Cerebellar cortex (tissue), 1 donor: ENCODE measurements at regions not wholly inside any gene's neighbourhood (a gene's known extent, or its start where the extent isn't known, plus 50 kb on each side); places are given as distances from the start of the nearest gene placed in this dataset.

Experiments
- DNase-seq: peaks from one replicate; pipeline ENCODE4 v3.0.0-alpha.2; 2015; ENCODE audit warnings: low spot score

DNA sequence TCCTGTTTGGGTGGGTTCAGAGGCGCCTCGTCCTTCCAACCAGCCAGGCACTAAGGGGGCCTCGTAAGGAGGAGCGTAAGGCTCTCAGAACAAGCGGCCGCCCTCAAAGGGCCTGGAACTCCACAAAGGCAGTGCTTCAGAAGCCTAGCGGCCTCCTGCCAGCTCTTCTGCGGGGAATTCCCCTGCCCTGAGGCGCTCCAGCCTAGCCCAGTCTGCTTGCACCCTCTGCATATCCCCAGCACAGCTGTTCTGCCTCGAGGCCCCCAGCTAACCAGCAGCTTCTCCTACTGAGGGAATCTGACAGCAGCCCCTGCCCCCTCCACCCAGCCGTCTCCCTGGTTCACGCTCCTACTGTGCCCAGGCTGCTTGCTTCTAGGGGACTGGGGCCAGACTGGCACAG lies 265.9 kb downstream of the TFCP2L1 start:
- DNase-seq: no peak

DNA sequence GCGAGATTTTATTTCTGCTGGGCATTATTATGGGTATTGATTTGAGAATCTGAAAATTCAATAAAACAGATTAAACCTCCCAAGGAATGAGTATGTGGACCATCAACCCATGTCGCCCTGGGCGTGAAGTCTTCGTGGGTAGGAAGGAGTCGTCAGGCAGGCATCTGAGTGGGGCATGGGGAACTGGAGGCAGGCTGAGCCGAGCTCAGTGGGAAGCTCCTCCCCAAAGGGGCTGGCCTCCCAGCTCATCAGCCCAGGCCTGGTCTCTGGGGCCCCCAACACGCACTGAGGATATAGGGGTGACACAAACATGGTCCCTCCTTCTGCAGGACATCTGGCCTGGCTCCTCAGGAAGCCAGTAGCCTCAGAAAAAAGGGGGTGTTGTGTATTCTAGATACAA lies 265.2 kb downstream of the TFCP2L1 start:
- DNase-seq: no peak

DNA sequence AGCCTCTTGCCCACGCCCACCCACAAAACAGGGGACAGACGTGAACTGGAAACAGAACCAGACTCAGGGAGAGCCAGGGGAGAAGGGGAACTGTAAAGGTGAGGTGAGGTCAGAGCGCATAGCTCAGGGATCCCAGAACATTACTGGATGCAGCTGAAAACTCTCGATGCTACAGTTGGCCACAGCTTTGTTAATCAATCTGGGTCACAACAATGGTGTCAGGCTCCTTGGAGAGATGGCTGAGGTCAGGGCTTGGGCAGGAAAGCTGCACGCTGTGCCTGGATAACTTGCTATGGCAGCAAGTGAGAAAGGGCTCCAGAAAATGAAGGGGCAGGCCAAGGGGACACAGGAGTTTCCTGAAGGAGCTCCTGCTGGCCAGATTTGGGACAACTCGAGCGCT lies 263.3 kb downstream of the TFCP2L1 start:
- DNase-seq: no peak

DNA sequence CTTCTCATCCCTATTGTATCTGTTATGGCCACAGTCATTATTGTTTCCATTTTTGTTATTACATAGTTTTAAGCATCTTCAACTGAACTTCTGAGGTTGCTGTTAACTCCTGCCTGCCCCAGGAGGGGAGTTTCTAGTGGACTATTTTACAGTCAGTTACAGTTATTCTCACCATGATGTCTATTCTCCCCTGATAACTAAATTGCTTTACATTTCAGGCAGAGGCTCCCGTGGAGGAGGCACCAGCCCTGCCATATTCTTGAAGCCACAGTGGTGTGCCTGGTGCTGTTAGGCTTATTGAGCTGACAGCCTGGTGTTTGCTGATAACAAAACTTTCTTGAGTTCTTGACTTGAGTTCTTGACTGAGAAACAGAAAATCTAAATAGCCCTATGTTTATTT lies 256.4 kb downstream of the TFCP2L1 start:
- DNase-seq: no peak

DNA sequence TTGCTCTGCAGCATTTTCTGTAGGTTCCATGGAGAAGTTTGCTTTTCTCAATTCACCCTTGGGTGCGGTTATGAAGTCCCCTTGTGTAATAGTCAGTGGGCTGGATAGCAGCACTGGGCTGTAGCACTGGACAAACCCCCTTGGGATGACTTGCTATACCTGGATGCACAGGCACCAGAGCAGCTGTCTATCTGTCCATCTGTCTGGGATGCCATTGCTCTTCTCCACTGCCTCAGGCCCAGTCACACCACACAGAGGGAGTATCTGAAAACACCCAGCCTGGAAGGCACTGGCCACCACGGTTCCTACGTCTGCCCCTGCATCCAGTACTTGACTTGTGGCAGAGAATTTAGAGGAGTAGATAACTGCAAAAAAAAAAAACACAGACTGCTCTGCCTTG lies 254.5 kb downstream of the TFCP2L1 start:
- DNase-seq: no peak

DNA sequence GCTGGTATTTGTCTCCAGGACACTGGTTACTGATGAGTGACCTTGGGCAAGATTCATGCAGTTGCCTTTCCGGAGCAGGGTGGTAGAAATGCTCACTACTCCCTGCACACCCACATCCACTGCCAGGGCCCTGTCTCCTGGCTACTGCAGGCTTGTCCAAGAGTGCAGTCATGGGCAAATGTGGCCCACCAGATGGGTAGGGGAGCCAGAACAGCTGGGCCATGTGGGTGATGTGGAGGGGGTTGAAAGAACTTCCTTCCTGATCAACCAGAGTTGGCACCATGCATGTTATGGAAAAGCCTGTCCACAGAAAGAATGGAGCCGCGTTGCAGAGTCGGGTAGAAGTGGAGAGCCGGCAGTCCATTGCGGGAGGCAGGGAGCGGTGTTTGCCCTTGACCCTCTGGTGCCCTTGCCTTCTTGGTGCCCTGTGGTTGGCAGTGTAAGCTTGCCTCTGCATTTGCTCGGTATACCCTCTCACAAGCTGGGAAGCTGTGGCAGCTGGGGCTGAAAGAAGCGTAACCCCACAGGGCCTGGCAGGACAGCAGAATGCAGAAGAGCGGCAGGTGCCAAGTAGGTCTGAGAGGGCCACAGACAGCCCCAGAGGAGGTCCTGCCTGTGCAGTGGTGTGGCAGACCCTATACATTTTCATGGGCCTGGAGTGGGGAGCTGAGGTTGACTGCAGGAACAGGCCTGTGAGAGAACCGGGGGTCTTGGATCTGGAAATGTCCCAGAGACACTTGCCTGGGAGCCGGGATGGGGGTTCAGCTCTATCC lies 253.2 kb downstream of the TFCP2L1 start:
- DNase-seq: no peak

DNA sequence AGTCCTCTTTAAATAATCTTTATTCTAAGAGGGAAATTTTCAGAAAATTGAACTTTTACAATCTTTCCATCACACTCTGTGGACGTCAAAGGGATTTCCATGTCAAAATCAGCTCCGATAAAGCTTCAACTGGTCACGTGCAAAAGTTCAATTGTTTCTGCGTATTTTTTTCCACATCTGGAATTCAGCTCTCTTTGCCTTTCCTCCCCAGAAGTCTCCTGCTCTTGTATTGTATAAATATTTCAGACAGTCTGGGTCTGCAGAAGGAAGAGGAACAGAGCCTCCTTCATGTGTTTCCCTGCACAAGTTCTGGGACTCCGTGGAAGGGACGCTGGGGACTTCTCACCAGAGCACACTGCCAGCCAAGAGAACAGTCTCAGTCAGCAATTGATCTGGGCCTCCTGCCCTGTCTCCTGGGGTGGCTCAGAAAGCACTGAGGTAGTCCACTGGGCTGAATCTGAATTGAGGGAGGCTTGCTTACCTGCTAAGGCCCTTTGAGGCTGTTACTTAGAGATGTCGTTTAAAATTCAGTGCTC lies 251.5 kb downstream of the TFCP2L1 start:
- DNase-seq: no peak

DNA sequence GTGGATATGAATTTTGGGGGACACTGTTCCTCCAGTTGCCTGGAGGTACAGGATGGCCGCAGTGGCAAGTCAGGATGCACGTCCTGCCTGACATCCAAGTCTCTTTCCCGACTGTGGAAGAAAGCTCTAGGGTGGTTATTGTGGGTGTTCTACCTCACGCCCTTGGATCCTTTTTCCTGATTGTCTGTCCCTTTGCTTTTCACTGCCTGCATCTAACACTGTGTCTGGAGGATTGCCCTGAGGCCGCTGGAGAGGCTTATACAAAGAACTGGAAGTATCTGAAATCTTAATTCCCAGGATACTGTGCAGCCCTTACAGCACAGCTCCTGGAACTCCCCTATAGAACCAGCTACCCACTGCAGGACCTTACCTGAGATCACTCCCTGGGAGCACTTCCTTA lies 250.5 kb downstream of the TFCP2L1 start:
- DNase-seq: no peak

DNA sequence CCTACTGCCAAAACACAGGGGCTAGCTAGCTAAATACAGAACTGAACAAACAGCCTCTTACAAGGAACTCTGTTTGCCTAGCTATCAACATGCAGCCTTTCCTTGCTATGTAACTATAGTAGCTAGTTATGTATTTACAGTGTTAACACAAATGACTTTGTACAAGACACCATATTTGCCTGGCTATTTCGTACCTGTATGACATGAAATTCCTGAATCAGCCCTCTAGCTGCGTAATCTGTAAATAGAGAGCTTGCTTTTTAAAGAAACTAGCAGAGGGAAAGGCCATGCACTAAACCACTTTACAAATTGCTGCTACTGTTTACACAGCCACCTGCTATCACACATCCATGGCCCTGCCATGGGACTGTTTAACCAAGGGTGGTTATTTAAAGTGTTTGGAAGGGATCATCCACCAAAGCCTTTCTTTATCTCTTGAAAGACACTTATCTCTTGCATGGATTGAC lies 248.7 kb downstream of the TFCP2L1 start:
- DNase-seq: no peak

DNA sequence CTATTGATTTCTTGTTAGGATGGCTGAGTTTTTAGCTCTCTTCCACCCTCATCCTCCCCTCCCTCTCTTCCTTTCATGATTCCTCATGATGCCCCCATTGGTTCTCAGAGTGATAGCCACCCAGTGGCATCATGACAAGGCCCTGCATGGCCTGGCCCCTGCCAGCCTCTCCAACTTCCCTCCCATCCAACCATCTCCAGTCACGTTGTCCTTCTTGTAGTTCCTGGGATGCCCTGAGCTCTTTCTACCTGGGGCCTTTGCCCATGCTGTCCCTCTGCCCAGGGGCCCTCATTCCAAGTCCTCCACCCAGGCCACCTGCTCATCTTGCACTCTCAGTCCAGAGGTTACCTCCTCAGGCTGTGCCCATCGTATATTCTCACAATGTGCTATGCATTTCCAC lies 247.5 kb downstream of the TFCP2L1 start:
- DNase-seq: no peak

DNA sequence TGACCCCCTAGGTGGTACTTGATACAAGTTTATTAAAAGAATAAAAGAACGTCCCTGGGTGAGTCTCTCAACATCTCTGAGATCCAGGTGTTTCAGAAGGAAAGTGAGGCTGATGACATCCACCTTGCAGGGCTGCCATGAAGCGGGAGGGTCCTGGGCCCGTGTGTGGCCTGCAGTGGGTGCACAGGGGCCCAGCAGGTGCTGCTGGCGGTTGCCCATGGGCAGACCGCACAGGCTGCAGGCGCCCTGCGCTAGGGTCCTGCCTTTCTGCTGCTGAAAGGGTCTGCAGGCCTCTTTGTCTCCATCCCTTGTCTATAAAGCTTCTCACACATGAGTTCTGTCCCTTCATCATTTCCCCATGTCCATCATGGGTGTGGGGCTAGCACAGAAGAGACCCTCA lies 247.0 kb downstream of the TFCP2L1 start:
- no peak for DNase-seq

DNA sequence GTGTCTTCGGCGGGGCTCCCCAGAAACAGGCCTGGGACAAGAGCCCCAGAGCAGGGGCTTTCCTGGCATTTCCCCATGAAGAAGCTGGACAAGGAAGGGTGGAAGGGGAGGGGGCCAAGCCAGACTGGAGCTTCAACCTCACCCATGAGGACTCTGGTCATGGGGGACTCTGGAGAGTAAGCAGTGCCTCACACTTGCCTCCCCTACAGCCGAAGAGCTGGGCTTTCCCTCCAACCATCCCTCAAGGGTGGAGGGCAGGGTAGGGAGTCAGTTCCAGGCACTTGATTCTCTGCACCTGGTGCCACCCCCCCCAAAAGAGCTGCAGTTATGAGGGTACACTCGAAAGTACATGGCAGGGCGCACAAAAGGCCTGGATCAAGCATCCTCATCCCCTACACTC lies 246.6 kb downstream of the TFCP2L1 start:
- DNase-seq: no peak

DNA sequence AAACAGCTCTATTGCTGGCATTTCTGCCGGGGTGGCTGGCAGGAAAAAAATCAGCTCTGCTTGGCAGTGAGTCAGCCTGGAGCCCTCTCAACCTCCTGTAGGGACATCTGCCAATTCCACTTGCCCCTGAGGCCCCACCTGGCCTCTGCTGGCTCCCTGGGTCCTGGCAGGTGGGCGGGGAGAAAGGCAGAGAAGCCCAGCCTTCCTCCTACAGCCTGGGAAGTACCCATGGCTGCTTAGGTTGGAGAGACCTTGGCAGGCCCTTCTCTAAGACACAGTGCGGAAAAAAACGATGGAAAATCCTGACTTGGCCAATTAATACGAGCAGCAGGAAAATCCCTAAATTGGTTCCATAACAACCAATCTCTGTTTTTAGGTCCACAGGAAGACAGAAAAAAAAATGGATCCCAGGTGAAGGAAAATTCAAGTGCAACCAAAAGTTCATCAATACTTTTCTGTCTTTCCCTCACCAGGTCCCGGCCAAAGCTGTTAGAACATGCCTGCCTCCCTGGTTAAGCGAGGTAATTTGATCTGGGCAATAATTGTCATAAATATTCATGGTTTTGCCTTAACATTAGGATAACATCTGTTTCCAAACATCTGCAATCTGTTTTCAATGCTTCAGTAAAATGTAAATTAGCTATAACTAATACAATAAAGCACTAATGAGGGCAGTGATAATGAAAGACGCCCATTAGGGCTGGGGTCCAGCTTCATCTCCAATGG lies 245.9 kb downstream of the TFCP2L1 start:
- DNase-seq: no peak

DNA sequence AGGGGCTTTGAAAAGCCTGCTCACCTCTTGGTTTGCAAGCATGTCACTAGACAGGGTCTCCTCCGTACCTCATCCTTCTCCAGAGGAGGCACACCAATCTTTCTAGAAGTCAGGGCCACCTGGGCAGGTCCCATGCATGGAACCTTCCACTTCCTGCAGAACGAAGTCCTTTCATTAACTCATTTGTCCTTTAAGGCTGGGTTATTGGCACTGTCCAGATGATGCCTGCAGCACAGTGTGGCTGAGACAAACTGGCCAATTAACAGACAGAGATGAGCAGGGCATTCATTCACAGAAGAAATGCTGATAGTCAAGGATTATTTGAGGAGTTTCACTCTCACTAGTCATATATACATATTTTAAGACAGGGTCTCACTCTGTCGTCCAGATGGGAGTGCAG lies 245.3 kb downstream of the TFCP2L1 start:
- DNase-seq: no peak

DNA sequence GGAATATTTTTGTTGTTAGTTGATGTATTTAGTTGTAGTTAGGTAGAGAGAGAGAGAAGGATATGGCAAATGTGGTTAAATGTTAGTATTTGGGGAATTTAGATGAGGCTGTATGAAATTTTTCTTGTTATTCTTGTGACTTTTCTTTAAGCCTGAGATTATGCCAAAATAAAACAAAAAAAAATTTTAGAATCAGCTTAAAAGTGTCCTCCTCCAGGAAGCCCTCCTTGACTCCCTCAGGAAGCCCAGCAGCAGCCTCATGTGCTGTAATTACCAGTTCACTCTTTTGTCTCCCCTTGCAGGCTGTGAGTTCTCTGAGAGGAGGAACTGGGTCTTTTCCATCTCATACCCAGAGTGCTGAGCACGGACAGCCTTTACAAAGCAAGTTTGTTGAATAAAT lies 243.5 kb downstream of the TFCP2L1 start:
- DNase-seq: no peak

DNA sequence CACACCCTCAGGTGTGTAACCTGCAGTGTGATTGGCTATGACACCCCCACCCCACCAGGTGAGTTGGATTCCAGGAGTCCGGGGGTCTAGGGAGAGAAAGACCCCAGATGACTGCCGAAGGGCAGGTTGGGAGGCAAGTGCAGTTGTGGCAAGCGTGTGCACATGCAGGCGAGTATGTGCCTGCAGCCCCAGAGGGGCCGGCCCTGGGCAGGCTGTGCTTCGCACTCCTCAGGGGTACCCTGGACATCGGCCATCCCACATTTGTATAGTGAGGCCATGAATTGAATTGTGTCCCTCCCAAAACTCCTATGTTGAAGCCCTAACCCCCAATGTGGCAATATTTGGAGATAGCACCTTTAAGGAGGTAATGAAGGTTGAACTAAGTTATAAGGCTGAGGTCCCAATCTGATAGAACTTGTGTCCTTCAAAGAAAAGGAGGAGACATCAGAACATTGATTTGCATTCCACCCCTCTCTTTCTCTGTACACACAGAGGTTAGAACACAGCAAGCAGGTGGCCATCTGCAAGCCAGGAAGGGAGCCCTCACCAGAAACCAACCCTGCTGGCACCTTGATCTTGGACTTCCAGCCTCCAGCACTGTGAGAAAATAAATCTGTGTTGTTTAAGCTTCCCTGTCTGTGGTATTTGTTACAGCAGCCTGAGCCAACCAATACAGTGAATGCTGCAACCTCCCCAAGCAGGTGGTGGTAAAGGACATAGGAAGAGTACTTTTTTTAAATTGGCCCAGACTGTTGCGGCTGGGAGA lies 241.8 kb downstream of the TFCP2L1 start:
- no peak for DNase-seq

DNA sequence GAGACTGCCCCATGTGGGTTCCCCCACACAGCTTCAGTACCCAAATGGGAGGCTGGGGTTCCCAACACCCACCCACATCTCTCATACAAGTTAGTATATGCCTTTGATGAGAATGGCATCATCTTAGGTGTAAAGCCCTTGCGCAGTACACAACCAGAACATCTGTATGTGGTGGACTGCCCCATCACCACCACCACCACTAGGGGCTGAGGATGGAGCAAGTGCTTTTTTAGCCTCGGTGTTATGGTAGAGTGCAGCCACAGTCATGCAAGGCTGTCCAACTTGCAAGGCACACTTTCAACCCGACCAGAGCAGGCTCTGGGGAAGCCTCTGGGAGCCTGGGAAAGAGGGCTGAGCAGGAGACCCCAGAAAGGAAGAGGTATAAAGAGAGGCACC lies 241.2 kb downstream of the TFCP2L1 start:
- DNase-seq: no peak

DNA sequence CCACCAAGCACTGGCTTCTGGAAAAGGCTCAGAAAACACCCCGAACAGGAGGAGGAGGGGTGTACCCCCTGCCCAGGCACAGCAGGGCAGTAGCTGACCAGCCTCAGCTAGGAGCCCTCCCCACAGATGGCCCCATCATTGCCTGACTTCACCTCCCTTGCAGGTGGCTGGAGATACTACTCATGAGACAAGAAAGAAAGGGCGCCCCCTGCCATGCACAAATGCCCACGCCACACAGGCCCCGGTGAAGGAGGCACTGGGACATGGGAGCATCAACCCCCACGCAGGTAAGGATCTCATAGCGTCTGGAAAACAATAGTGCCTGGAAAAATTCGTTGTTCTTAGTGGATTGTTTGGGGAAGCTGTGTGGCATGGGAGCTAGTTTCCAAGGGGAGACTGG lies 240.6 kb downstream of the TFCP2L1 start:
- DNase-seq: no peak

DNA sequence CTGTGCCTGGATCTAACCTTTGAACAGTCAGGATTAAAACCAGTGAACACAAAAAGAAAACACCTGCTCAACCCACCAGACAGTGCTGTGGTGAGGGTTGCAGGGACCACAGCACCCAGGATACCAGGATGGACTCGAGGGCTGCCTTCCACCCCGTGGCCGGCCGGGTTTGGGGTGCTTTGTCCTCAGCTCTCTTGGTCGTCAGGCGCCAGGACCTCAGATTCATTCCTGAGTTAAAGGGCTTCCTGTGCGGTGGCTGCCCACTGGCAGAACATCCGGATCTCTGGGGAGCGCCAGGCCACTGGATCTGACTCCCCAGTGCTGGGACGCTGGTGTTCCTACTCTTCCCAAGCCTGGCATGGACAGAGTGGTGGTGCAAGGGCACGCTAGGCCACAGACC lies 239.8 kb downstream of the TFCP2L1 start:
- no peak for DNase-seq

DNA sequence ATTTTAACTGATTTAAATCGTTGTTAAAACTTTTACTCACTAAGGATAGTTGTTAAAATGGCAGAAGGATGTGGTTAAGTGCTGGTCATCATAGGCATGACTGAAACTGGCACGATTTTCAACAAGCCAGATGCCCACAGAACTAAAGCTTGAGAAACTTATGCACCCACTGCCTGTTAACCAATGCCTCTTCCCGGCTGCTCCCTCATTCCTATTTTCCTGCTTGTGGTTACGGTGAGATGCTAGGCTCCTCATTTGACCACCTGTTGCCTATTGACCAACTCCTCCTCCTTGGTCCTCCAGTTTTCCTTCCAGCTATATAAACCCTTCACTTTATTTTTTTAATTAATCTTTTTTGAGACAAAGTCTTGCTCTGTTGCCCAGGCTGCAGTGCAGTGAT lies 238.7 kb downstream of the TFCP2L1 start:
- no peak for DNase-seq

DNA sequence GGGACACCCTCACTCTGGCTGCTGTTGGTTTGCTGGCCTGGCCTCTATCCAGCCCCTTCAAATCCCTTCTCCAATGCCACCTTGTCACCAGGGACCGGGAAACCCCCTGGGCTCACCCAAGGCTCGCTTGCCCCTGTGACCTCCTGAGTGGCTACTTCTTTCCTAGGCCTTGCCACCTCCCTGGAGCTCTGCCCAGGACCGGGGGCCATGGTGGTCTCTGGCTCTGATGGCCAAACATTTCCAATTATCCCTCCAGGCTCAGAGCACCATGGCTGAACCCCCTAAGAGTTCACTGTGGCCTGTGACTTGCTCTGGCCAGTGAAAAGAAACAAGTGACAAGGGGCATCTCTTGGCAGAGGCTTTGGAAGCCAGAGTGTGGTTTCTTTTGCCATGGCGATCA lies 237.6 kb downstream of the TFCP2L1 start:
- no peak for DNase-seq

DNA sequence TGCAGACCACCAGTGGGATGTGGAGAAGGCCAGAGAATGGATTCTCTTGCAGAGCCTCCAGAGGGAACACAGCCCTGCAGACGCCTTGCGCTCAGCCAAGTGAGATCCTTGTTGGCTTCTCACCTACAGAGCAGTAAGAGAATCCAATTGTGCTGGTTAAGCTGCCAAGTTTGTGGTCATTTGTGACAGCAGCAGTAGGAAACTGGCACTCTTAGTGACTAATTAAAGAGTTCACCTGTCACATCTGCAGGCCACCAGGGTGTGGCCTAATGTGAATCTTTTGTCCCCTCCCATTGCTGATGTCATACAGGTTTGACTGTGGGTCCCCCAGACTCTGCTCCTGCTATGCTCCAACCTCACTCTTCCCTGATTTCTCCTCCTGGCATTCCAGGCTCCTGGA lies 235.9 kb downstream of the TFCP2L1 start:
- no peak for DNase-seq
